Retinal pigment epithelial cell (primary cell): ENCODE measurements at regions not wholly inside any gene's neighbourhood (a gene's known extent, or its start where the extent isn't known, plus 50 kb on each side); places are given as distances from the start of the nearest gene placed in this dataset.

Experiments
- DNase-seq: peaks from one replicate; pipeline ENCODE4 v3.0.0-alpha.2; 2010; ENCODE audit warnings: low read depth
- H3K4me3 ChIP-seq: 2 replicates; pipeline ENCODE4 v1.5.1; 2011; ENCODE audit warnings: mild to moderate bottlenecking, low read length, control low read depth, moderate library complexity
- TF ChIP-seq, protein P1 (sequence below): conservative IDR thresholded peaks from 2 replicates; pipeline ENCODE4 v1.5.1; 2011; ENCODE audit warnings: low read depth, low read length, control low read depth, inconsistent platforms

DNA sequence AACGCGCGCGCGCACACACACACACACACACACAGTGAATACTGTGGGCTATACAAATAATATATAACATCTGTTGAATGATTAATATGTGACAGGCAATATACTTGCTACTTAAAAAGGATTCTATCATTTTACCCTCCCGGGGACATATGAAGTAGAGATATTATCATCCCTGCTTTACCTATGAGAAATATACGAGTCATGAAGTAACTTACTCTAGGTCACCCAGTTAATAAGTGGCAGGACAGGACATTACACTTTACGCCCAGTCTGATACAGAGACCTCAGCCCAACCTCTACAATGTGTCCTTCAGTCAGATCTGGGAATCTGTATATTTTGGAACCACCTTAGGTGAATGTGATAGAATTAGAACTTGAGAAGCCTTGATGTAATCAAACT, 55.4 kb downstream of the CCDC54 start:
- TF ChIP-seq, protein P1, sequence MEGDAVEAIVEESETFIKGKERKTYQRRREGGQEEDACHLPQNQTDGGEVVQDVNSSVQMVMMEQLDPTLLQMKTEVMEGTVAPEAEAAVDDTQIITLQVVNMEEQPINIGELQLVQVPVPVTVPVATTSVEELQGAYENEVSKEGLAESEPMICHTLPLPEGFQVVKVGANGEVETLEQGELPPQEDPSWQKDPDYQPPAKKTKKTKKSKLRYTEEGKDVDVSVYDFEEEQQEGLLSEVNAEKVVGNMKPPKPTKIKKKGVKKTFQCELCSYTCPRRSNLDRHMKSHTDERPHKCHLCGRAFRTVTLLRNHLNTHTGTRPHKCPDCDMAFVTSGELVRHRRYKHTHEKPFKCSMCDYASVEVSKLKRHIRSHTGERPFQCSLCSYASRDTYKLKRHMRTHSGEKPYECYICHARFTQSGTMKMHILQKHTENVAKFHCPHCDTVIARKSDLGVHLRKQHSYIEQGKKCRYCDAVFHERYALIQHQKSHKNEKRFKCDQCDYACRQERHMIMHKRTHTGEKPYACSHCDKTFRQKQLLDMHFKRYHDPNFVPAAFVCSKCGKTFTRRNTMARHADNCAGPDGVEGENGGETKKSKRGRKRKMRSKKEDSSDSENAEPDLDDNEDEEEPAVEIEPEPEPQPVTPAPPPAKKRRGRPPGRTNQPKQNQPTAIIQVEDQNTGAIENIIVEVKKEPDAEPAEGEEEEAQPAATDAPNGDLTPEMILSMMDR: no peak
- no peak overlapping the region for H3K4me3 ChIP-seq
- DNase-seq: no peak

DNA sequence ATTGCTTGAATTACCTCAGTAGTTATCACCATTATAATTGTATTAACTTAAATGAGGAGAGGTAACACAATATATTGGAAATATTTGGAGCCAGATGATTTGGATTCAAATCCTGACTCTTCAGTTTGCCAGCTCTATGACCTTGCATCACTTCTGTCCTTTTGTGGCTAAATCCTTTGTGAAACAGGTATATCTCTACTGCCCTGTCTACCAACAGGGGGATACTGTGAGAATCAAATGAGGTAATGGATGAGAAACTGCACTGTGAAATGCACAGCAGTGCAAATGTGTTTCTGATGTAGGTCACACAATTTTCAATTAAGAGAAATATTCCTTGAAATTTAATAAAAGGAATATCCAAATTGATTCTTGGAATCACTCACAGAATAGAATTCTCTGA, 58.8 kb downstream of the CCDC54 start:
- no peak for DNase-seq
- TF ChIP-seq, protein P1: no peak

DNA sequence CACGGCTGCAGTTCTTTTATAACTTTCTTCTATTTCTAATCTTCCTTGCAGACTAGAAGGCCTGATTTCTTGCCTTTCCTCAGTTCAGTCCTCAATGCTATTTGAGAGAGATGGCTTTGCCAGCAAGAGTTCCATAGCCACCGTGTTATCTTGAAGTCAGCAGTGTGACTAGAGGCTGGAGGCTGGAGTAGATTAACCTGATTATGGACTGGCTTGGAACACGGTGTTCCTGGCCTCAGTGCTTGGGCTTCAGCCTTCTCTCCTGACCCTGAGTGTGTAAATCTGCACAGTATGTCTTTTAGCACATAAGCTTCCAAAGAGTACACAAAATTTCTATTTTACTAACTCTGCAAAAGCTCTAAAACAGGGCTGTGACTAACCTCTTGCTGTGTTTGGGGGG, 61.4 kb downstream of the CCDC54 start:
- no peak overlapping the region for H3K4me3 ChIP-seq
- TF ChIP-seq, protein P1: no peak
- no peak for DNase-seq

More for the DNA sequence above, 58.8 kb downstream of the CCDC54 start:
- no peak overlapping the region for H3K4me3 ChIP-seq

DNA sequence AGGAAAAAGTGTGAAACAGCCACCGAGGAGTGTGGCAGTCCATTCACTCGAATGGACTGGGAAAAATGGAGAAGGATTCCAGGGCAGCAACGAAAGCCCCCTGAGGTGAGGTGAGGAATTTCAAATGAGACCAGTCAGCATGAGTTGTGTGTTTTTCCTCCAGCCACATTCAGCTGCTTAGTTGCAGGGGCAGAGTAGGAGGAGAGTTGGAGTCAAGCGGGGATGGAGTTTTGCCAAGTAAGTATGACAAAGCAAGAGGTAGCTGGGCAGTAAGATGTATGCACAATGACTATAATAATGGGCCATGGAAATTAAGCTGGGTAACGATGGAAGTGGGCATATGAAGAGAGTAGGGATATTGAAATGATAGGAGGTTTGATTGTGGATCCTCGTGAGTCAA, 64.4 kb downstream of the CCDC54 start:
- no peak for DNase-seq
- TF ChIP-seq, protein P1: no peak
- H3K4me3 ChIP-seq: no peak overlapping the region

DNA sequence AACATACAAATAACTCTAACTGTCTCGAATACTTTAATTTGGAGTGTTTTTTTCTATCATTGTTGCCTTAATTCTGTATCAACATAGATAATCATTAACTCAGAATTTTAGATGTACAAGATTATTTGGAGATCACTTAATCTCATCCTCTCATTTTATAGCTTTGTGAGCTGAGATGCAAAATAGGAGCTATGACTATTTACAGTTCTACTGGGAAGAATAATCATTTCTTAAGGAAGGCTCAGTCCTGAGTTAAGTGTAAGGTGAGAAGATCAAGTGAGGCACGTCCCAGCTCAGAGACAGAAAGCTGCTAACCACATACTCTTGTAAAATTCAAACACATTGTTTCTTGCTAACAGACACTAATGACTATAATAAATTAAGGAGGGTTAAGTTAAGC, 66.2 kb downstream of the CCDC54 start:
- TF ChIP-seq, protein P1: no peak
- DNase-seq: no peak

DNA sequence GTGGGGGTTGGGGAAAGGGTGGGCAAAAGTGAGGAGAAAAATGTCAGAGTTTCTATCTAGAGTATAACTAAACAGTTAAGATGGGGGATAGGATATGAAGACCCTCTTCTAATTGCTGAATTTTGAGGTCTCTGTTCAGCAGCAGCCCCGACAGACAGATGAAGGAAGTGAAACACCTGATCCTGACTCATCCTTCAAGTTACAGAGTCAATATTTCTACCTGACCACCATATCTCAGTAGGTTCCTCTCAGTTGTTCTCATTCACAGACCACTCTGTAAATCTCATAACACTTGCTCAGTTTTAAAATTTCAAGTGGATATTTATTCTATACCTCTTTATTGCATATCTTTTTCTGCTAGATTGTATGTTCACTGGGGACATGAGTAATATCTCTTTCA, 69.5 kb downstream of the CCDC54 start:
- no peak for DNase-seq
- H3K4me3 ChIP-seq: no peak overlapping the region
- TF ChIP-seq, protein P1: no peak

More for the DNA sequence above, 66.2 kb downstream of the CCDC54 start:
- no peak overlapping the region for H3K4me3 ChIP-seq

DNA sequence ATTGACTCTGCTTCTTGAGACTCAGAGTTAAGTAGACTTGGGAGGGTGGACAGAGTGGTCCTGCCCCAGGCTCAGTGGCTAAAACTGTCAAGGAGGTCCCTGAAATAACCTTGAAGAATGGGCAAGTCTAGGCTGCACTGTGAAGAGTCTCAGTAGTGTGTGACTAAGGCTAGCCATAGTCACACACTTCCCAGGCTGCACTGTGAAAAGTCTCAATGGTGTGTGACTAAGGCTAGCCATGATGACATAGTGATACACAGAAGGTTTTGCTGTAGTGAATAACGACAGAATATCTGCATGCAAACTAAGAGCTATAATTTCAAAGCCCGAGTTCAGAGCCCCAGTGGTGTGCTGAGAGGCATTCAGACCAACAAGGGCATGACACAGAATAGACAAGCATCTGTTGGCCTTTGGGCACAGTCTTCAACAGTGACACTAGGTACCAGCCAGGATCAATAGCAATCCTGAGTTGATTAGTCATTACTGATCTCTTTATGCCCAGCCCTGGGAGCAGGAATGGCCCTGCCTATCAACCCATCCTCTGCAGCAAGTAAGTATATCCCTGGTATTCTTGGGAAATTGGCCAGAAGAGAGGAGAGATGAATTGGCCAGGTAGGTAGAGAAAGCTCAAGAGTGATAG, 72.4 kb upstream of the BBX start:
- TF ChIP-seq, protein P1: no peak
- no peak overlapping the region for H3K4me3 ChIP-seq
- no peak for DNase-seq
